ENCODE measurements at regions not wholly inside any gene's neighbourhood (a gene's known extent, or its start where the extent isn't known, plus 50 kb on each side); places are given as distances from the start of the nearest gene placed in this dataset.
"Not testable (repeated sequence)": the region's sequence is repeated elsewhere in the genome, so short reads cannot be mapped to it uniquely, and the experiment has no call there.

DNA sequence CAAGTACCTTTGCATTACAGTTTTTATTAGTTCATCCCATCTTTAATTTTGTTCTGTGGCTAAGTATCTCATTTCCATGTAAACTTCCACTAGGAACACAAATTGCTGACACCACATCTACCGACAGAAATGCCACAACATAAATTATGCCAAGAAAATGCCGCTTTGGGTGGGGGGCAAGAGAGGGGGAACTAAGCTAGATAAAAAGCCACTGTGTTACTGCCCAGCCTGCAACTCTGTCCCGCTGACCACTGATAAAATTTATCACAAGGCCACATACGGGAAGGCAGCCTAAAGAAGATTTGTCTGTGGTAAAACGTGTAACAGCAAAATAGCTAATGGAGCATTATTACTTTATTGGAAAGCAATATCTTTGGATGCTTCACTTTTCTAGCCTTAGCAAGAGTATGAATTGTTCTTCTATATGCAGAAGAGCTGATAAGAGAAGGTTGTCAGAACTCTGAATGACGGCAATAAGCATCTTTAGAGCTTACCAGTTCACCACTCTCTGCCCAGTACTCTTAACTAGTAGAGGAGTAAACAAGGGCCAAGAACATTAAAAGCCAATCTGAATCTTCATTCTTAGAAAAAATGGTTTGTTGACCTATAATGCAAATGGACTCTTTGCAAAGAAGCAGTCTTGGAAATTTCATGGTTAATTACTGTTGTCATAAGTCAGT is 172.2 kb upstream of the MEF2C start:
- no peak for DNase-seq

DNA sequence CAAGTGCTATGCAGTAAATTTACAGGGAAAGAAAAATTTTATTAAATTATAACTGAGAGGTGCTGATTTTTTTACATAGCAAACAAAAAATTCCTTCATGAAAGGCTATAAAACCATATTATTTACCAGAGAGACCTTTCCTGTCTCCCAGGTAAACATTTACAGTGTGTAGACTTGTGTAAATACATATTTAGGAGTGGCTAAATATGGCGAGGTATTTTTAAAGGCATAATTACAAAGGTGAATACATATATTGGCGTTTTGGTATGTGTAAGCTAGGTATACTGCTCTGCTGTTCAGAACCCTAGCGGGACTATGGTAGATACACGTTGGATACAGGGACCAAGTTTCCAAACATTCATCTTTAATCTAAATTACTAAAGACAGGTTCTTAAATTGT is 170.6 kb upstream of the MEF2C start:
- DNase-seq = no peak

DNA sequence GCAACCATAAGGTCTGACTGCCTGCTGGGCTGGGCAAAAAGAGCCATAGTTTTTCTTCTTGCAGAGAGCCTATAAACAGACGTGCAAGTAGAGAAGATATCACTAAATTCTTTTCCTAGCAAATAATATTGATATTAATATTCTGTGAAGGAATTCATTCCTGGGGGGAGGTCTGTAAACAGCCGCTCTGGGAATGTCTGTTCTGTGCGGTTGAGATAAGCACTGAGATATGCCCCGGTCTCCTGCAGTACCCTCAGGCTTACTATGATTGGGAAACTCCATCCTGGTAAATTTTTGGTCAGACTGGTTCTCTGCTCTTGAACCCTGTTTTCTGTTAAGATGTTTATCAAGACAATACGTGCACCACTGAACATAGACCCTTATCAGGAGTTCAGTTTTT is 167.1 kb upstream of the MEF2C start:
- not testable (repeated sequence) for DNase-seq

DNA sequence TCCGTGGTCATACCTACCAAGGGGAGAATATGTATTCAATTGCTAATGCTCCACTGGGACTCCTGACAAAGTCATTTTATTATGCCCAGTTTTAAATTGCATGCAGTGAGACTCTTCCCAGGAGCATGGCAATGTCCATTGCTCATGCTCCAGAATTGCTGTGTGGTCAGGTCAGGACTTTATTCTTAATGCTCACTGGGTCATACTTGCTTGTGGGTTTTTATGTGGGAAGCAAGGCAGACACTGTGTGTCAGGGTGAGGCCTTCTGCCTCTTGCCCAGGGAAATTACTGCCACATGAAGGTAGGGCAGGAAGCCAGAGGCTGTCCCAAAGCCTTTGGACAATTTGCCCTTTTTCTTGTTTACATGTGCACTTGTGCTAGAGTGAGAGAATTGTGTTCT is 164.6 kb upstream of the MEF2C start:
- DNase-seq = no peak

DNA sequence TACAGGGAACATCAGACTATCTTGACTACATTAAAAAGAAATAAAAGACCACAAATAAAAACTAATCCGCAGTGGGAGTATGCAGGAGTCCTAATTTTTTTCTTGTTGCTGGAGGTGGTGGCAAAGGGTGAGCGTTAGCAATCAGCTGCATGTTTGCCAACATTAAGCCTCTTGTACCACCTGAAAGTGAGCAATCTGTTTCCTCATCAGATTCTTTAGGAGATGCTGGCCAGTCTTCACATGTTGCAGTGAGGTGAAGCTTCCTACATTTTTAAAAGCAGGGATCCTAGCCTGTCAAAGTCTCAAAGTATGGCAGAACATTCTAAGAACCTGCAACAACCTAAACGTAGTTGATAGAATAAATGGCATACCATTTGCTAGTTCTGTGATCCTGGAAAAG is 162.2 kb upstream of the MEF2C start:
- DNase-seq = no peak

DNA sequence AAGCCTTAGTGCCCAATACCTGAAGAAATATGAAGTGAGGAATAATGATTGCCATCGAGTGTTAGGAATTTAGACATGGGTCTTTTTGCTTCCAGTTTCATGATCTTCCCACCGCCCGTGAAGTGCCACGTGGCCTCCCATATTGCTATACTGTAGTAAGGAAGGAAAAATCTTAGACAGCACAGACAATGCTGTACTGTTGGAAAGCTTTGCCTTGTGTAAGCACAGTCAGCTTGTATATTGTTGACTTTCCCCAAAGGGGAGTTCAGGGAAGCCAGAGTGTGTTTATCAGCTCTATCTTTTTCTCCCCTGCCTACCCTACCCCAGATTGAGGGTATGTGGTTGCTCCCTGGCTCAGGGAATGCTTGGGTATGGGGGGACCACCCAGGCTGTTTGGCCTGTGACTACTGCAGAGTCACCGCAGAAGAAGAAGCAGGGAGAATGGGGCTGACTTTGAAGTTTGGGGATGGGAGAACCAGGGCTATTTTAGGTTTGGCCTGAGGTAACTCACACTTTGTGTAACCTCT is 161.8 kb upstream of the MEF2C start:
- DNase-seq = no peak

DNA sequence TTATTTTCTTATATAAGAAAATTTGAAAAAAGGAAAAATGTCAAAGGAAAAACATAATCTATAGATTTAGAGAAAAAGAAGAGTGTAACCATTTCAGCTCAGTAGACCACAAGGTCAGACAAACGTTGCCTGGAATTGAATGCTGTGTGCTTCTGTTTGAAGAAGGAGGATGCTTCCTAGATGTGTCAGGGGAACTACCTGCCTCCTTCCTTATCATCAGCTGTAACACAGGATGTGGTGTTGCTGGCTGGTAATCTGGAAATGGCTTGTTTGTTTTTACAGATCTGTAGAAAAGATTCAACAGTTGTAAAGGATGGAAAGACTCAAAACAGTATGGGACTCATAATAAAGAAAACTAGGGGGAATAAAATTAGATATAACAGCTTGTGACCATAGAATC is 160.7 kb upstream of the MEF2C start:
- no peak for DNase-seq

DNA sequence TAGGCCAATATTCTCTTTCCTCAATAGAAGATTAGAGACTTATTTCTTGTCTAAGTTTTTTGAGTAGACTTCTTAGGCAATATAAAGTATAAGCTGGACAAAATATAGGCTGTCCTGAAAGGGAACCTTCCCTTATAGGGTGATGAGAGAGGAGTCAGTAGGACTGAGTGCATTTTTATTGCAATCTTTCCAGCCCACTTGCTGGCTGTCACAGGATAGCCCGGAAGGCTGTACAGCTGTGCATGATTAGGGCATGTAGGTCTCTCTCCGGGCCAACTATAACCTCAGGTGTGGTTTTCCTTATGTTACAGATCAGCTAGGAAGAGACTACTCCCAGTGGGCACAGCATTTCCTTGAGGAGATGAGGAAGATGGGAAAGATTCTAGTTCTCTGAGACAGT is 159.8 kb upstream of the MEF2C start:
- DNase-seq = no peak

DNA sequence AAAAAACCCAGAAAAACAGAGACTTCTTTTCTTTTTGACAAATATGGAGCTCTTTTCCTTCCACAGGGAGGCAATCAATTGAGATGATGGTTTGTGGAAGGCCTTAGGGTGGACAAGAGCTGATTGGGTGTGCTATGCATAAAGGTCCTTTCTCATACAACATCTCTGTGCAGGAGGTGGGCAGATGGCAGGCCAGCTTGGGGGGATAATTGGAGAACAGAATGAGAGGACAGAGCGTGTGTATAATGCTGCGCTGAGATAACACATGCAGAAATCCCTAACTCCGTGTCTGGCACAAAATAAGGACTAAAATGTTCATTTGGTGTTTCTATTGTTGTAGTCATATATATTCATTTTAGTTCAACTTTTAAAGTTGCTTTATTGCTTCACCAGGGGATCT is 159.0 kb upstream of the MEF2C start:
- DNase-seq = no peak

DNA sequence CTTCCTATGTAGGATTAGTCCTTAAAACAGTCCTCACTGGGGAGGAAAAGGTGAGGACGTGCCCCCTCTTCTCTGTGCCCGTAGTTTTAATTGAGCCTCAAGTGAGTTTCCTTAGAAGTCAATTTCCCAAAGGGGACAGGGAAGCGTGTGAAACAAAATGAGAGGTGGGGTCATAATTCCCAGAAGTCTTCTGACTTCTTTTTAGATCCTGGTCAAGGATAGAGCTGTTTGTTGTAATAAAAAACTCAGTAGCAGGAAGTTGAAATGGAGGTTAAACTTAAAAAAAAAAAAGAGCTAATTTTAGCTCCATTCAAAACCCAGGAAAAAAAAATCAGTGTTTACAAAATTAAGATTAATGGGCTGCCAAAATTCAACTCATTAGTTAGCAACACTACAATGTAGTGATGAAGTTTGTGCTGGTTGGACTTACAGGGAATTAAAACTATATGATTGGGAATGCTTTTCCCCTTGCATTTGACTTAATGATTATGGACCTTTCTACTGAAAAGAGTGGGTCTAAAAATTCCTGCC is 158.3 kb upstream of the MEF2C start:
- DNase-seq = no peak

DNA sequence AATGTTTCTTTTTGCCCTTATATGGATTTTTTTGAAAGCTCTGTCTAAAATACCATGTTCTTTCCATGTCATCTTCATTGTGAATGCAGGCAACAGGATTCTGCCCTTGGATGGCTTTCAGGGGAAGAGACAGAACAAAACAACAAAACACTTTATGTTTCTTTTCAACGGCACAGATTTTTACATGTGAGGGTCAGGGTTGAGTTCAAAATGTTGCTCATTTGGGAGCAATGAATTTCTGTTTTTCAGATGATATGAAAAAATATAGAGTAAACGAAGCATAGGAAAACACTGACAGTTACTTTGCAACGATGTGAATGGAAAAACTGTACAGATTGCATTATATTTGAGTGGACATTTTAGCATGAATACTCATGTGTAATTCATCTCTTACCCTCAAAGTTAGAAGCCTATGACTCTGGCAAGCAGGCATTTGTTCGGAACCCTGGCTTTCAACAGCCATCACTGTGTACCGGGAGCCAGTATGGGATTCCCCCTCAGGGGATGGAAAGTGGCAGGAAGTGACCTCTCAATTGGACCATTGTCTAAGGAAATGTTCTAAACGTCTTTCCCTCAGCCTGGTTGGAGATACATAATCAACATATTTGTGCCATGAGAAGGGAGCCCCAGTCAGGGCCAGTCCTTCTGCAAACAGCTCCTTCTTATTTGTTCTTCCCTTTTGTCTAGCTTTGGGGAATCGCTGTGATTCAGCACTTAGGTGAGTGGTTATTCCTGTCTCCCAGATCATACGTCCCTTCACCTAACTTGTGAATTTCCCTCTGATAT is 153.9 kb upstream of the MEF2C start:
- DNase-seq = no peak

DNA sequence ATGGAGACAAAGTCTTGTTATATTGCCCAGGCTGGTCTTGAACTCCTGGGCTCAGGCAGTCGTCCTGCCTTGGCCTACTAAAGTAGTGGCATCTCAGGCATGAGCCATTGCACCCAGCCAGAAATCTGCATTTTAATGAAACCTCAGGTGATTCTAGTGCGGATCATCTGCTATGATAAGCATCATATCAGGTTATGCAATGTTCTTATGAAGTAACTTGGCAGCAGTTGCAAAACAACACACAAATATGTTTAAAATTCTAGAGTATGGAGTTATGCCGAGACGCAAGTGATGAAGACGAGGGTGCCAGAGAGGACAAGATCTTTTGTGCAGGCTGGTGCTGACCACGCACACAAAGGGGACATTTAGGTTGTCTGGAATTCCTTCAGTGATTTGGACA is 153.2 kb upstream of the MEF2C start:
- no peak for DNase-seq

DNA sequence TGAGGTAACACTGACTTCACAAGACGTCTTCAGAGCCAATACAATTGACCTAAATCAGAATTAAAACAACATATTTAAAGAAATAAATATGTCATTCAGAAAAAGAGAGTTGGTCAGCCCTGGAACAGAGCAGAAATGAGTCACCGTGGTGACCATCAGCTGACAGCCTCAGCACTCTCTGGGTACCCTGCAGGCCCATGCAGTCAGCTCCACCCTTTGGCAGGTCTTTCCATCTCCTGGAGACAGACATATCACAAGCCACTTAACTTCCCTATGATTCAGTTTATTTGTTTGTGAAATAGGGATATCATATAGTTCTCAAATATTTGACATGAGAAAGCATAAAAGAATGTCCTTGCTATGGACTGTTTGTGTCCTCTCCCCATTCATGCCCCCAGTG is 151.6 kb upstream of the MEF2C start:
- DNase-seq = no peak

DNA sequence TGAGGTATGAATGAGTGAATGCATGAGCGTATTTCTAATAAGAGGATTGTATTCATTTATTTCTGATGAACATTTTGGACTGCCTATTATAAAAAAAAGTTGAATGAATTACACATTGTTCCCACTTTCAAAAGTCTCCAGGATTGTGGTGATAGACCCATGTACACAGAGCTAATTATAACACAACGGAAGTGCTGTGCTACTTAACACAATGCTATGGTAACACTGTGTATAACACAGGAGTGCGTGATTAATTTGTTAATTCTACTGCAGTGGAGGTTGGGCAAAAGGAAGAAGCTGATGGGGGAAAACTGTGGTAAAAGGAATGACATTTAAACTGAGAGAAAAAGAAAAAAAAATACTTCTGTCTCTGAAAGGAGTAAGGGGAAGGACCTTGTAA is 147.8 kb upstream of the MEF2C start:
- DNase-seq = no peak

DNA sequence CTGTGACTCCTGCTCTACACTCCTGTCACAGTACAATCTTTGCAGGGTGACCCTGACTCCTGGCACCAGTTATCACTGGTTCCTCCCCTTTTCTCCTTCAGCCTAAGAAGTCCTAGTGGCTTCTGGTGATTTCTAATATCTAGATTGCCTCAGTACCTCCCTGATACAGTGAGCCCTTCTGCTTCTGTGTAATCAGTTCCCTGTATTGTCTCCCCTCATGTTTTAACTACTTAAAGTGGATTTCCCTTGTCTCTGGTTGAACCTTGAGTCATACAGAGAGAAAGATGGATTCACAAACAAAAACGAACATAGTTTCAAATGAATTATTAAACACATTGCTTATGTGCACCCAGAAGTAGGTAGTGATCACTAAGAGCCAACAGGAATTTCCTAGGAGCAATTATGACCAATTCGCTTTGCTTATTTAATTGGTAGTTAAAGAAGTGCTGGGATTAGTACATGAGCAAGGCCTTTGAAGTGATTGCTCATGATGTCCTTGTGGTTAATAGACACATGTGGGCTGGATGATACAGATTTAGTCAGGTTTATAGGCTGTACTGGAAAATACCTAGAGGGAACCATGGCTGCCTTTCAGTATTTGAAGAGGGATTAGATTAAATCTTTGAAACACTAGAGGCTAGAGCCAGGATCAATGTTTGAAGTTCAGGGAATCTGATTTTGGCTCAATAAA is 145.8 kb upstream of the MEF2C start:
- DNase-seq = no peak

DNA sequence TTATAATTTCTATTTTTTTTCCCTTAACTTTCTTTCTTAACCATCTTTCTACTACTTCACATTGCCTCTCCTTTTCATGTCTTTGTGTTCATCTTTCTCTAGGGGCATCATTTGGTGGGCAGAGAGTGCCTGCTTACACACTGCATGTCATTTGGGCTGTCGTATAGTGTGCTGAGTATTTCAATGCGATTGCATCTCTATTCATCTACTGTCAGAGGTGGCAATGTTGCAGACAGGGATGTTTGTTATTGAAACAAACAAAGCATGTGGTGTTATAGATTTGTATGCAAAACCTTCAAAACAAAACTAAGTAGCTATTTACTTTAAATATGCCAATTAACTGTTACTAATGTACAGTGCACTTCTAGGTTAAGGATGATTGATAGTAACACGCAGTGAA is 141.1 kb upstream of the MEF2C start:
- DNase-seq = no peak

DNA sequence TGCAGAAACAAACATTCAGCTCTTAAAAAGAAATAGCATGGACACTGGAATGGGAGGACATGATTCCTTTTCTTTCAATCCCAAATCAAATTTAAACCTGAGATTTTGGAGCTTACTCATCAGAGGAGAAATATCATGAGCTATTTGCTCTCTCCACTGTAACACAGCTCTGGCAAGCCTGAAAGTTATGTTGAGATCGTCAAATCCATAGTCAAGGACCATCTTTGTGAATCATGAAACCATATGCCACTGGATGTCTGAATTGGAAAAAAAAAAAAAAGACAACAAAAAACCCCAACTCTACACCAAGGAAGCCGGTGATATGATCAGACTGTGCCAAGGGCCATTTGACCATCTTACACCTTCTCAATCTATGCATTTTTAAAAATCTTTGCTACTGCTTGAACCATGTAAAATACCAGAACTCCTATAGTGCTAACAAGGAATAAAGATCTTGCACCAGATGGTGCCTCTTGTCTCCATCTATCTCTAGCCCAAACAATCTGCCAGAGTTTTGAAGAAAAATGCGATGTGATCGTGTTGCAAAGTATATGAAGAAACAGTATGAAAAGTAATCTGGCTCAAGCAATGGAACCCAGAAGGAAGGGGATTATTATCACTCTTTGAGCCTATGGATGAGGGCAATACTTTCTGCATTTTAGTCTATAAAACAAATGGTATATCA is 138.1 kb upstream of the MEF2C start:
- DNase-seq = no peak

DNA sequence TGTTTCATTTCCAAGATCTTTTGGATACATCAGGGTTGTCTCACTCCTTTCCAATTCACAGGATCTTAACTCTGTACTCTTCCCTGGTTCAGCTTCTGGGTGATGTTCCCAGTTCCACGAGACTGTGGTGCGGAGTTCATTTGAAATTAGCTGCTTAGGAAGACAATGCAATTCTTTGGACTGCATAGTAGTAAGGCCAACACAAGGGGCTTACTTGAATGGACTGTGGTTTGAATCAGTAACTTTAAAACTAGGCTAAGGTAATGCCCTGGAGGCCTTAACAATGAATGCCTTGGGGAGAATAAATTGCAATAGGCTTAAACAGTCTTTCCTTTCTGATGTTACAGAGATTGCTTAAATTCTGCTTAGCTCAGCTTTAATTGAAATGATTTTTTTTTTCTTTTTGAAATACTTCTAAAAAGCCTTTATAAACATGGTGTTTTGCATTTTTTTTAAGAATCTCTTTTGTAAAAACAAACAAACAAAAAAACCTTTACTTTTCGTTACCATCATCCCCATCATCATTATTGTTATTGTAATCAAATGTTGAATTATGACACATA is 133.8 kb upstream of the MEF2C start:
- DNase-seq = no peak

DNA sequence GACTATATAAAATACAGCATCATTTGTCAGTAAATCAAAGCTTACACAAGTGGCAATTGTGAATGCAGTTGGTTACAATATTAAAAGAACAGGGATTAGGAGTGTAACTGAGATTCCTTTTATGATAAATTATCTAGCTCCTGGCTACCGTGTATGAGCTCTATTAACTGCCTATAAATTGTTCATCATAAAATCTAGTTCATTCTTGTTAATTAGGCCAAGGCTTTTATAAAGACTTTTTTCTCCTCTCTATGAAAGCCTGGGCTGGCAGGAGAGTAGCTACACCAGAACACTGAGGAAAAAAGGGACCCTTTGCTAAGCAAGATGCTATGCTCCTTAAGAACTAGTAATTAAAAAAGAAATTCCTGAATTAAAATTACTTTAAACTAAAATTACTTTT is 132.4 kb upstream of the MEF2C start:
- DNase-seq = no peak

DNA sequence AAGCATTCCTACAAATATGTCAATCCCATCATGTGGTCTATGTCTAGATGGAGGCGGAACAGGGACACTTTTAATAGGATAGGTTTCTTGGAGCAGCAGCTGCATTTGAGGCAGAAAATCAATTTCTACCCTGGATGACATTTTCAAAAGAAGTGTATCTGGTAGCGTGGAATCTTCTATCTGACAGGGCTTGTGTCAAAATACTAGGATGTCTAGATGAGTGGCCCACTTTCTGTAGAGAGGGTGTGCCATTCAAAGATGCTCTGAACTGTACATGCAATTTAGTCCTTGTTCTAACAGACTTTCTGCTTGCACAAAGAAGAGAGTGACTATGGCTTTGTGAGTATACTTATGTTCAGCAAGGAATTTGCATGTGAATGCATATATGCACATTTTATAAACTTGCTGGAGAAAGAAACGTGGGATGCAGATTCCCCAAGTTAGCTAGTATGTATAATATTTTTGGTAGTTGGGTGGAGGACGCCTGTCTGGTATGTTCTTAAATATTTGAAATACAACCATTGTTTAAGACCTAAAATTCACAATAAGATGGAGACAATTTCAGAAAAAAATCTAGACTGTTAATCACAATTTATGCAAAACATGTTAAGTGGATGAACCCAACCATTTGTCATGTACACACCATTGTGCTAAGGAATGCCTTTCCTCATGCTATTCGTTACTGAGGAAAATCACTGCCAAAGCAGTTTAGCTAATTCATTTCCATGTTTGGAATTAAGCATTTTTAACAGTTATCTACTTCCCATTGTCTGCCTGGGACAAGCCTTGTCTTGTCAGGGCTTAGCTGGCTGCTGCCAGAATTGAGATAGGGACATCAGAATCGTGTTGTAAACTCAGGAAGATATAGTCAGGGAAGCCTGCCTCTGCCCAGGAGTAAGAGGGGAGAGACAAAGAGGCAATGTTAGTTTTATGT is 129.1 kb upstream of the MEF2C start:
- no peak for DNase-seq

DNA sequence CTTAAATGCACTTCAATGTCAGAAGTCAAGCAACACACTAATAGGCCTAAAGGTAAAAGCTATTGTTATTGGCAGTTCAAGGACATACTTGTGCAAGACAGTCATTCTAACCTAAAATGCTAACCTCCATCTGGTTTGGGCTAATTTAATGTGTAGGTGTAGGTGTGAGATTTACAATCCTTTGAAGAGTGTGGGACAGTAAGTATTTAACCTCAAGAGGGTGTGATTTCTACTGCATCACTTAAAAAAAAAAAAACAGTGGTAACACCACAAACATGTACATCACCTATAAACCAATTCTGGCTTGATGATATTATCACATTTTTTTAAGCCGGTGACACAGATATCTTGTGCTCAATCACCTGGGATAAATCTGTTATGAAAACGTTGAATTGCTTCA is 127.5 kb upstream of the MEF2C start:
- DNase-seq = no peak

DNA sequence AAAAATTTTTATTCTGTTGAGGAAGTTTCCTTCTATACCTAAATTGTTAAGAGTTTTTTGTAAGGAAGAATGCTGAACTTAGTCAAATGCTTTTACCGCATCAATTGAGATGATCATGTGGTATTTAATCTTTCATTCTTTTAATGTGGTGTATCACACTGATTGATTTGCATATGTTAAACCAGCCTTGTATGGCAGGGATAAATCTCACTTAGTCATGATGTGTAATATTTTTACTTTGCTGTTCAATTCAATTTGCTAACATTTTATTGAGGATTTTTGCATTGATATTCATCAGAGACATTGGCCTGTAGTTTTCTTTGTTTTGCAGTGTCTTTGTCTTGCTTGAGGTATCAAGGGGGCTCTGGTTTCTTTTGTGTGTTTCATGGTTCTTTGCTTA is 125.3 kb upstream of the MEF2C start:
- no peak for DNase-seq
